ENCODE measurements at regions not wholly inside any gene's neighbourhood (a gene's known extent, or its start where the extent isn't known, plus 50 kb on each side); places are given as distances from the start of the nearest gene placed in this dataset.

GRCh38 chr4:57640391-57641100 is 530.4 kb upstream of the IGFBP7 start:
- Histone ChIP-seq H3K36me3 (ENCODE audit: control insufficient read depth, insufficient read depth, low read length) (no peaks in the 10 kb centered on the region), H3K9me3 (no peaks in the 10 kb centered on the region), H3K4me1 (no peaks in the 10 kb centered on the region), H3K4me3 (ENCODE audit: low read depth, low read length) (no peak overlapping the region), H3K27me3 (replicated peaks; ENCODE audit: control insufficient read depth, insufficient read depth, low read length) (no peaks in the 10 kb centered on the region)
- POLR2A ChIA-PET: no interaction called here
- no peak overlapping the region for H3K4me3 Mint-ChIP-seq (ENCODE audit: unreplicated experiment)
- BruUV-seq (replicated peaks): no TSS peak
- intact Hi-C loops (cut with micrococcal nuclease; ENCODE audit: unreplicated experiment): no loop called here
- H3K36me3 Mint-ChIP-seq (ENCODE audit: insufficient read depth, unreplicated experiment): no peaks in the 10 kb centered on the region
- TF ChIP-seq, protein P1, sequence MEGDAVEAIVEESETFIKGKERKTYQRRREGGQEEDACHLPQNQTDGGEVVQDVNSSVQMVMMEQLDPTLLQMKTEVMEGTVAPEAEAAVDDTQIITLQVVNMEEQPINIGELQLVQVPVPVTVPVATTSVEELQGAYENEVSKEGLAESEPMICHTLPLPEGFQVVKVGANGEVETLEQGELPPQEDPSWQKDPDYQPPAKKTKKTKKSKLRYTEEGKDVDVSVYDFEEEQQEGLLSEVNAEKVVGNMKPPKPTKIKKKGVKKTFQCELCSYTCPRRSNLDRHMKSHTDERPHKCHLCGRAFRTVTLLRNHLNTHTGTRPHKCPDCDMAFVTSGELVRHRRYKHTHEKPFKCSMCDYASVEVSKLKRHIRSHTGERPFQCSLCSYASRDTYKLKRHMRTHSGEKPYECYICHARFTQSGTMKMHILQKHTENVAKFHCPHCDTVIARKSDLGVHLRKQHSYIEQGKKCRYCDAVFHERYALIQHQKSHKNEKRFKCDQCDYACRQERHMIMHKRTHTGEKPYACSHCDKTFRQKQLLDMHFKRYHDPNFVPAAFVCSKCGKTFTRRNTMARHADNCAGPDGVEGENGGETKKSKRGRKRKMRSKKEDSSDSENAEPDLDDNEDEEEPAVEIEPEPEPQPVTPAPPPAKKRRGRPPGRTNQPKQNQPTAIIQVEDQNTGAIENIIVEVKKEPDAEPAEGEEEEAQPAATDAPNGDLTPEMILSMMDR (IDR thresholded peaks at IDR 0.05; ENCODE audit: insufficient read depth in 1 of 2, low read depth in 1 of 2, low read length in 1 of 2, severe bottlenecking in 1 of 2, unreplicated experiment in 1 of 2): no peak
- H3K4me1 Mint-ChIP-seq (ENCODE audit: low read depth, unreplicated experiment): no peaks in the 10 kb centered on the region
- DNase-seq: peak in 1 of 2 experiments; percentile 5
- CTCF ChIA-PET: interaction anchor here (0.6 kb wide), 1 partner anchor 61 kb away, joined by 4 read pairs; no protein-coding TSS in a partner anchor
- H3K9me3 Mint-ChIP-seq (ENCODE audit: unreplicated experiment): no peaks in the 10 kb centered on the region
- no peak overlapping the region for H3K27ac Mint-ChIP-seq (ENCODE audit: unreplicated experiment)
- H3K27me3 Mint-ChIP-seq (ENCODE audit: insufficient read depth, unreplicated experiment): no peaks in the 10 kb centered on the region

DNA sequence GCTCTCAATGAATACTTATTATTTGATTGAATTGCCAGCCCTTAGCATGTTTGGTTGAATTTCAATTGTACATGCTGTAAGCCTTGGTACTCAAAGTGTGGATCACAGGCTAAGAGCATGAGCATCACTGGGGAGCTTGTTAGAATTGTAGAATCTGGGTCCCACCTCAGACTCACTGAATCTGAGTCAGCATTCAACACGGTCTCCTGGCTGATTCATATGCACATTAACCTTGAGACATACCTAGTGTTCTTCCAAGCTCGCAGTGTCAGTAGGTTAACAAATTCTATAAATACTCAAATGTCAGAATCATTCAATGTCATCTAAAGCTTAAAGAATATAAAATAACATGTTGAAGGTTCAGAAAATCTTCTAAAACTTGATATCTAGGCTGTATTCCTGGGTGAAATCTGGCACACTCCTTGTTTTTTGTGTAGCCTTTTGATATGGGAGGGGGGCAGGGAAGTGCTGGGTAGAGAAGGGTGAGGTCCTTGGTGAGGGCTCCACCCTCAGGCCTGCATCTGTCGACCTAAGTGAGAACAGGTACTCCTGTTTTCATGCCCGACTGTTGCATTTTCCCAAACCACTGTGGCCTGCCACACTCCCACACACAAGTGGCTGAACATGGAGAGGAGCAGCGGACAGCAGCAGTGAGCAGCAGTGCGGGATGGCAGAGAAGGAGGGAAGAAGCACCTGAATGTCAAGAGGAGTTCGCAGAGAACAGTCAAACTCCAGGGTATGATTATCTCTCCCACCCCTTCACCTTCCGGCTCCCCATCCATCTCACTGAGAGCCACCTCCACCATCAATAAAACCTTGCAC is 529.6 kb upstream of the IGFBP7 start:
- no peaks in the 10 kb centered on the region for H3K27me3 Mint-ChIP-seq (ENCODE audit: insufficient read depth, unreplicated experiment)
- POLR2A ChIA-PET: no interaction called here

DNA sequence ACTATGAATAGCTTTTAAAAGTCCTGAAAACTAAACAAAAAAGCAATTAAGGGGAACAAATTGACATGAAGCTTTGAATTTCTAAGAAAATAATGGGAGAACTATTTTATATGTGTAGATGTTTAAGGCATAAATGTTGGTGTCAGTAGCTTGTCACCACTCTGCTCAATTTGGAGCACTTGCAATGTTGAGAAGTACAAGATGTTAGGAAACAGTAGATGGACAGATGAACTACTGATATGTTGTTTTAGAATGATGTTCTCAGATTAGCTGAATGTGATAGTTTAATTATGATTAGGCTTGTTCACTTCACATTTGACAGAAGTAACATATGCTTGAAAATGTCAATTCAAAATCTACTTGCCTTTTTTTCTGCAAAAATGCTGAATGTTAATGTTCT is 525.7 kb upstream of the IGFBP7 start:
- no peaks in the 10 kb centered on the region for H3K9me3 Mint-ChIP-seq (ENCODE audit: unreplicated experiment)
- peaks cover 3% of the 10 kb centered on the region for H3K27me3 Mint-ChIP-seq (ENCODE audit: insufficient read depth, unreplicated experiment)
- no TSS peak for BruUV-seq (replicated peaks)
- ChIA-PET CTCF (no interaction called here), POLR2A (no interaction called here)
- Histone ChIP-seq H3K4me3 (ENCODE audit: low read depth, low read length) (no peak overlapping the region), H3K36me3 (ENCODE audit: control insufficient read depth, insufficient read depth, low read length) (no peaks in the 10 kb centered on the region), H3K9me3 (no peaks in the 10 kb centered on the region), H3K27me3 (replicated peaks; ENCODE audit: control insufficient read depth, insufficient read depth, low read length) (no peaks in the 10 kb centered on the region), H3K4me1 (no peaks in the 10 kb centered on the region)
- intact Hi-C loops (cut with micrococcal nuclease; ENCODE audit: unreplicated experiment): no loop called here
- no peak overlapping the region for H3K27ac Mint-ChIP-seq (ENCODE audit: unreplicated experiment)
- TF ChIP-seq, protein P1 (IDR thresholded peaks at IDR 0.05; ENCODE audit: insufficient read depth in 1 of 2, low read depth in 1 of 2, low read length in 1 of 2, severe bottlenecking in 1 of 2, unreplicated experiment in 1 of 2): no peak
- no peaks in the 10 kb centered on the region for H3K4me1 Mint-ChIP-seq (ENCODE audit: low read depth, unreplicated experiment)
- no peak for DNase-seq
- no peak overlapping the region for H3K4me3 Mint-ChIP-seq (ENCODE audit: unreplicated experiment)
- H3K36me3 Mint-ChIP-seq (ENCODE audit: insufficient read depth, unreplicated experiment): no peaks in the 10 kb centered on the region

More for the DNA sequence above, 529.6 kb upstream of the IGFBP7 start:
- Histone ChIP-seq H3K27me3 (replicated peaks; ENCODE audit: control insufficient read depth, insufficient read depth, low read length) (no peaks in the 10 kb centered on the region), H3K9me3 (no peaks in the 10 kb centered on the region), H3K4me3 (ENCODE audit: low read depth, low read length) (no peak overlapping the region), H3K36me3 (ENCODE audit: control insufficient read depth, insufficient read depth, low read length) (no peaks in the 10 kb centered on the region), H3K4me1 (no peaks in the 10 kb centered on the region)
- no peaks in the 10 kb centered on the region for H3K4me1 Mint-ChIP-seq (ENCODE audit: low read depth, unreplicated experiment)
- H3K36me3 Mint-ChIP-seq (ENCODE audit: insufficient read depth, unreplicated experiment): no peaks in the 10 kb centered on the region
- TF ChIP-seq, protein P1 (IDR thresholded peaks at IDR 0.05; ENCODE audit: insufficient read depth in 1 of 2, low read depth in 1 of 2, low read length in 1 of 2, severe bottlenecking in 1 of 2, unreplicated experiment in 1 of 2): no peak
- CTCF ChIA-PET: no interaction called here
- H3K9me3 Mint-ChIP-seq (ENCODE audit: unreplicated experiment): no peaks in the 10 kb centered on the region
- H3K27ac Mint-ChIP-seq (ENCODE audit: unreplicated experiment): no peak overlapping the region
- no peak overlapping the region for H3K4me3 Mint-ChIP-seq (ENCODE audit: unreplicated experiment)
- no TSS peak for BruUV-seq (replicated peaks)
- intact Hi-C loops (cut with micrococcal nuclease; ENCODE audit: unreplicated experiment): no loop called here
- no peak for DNase-seq

Data from Caco-2 (cell line).